CD14-positive monocyte (primary cell): ENCODE measurements at regions not wholly inside any gene's neighbourhood (a gene's known extent, or its start where the extent isn't known, plus 50 kb on each side); places are given as distances from the start of the nearest gene placed in this dataset.

Source experiments
- DNase-seq, 3 donors: peaks; one replicate each; pipeline ENCODE4 v3.0.0-alpha.2; 2011 to 2022
- H2AFZ ChIP-seq: 2 replicates; pipeline ENCODE4 v1.6.0; 2012; ENCODE audit warnings: mild to moderate bottlenecking, low read depth, low read length, inconsistent platforms; ENCODE audit not compliant: insufficient read depth, poor library complexity, severe bottlenecking
- H3K27ac ChIP-seq, 2 donors: 1 replicate in 1 of 2; 2 replicates in 1 of 2; pipeline ENCODE4 v1.5.1; 2012 to 2013; ENCODE audit warnings: low read length in 2 of 2, control low read depth in 1 of 2, inconsistent platforms in 1 of 2, low read depth in 1 of 2, mild to moderate bottlenecking in 1 of 2
- H3K27me3 ChIP-seq, 2 donors: one replicate each; pipeline versions ENCODE4 v1.6.0 to v1.6.1; 2011 to 2013; ENCODE audit warnings: low read length in 2 of 2; ENCODE audit not compliant: control insufficient read depth in 2 of 2, insufficient read depth in 2 of 2
- H3K36me3 ChIP-seq, 2 donors: replicated peaks in 1 of 2; 1 replicate in 1 of 2; 2 replicates in 1 of 2; pipeline versions ENCODE4 v1.5.1 to v1.6.1; 2012 to 2013; ENCODE audit warnings: low read length in 2 of 2, control low read depth in 1 of 2, inconsistent platforms in 1 of 2, mild to moderate bottlenecking in 1 of 2; ENCODE audit not compliant: insufficient read depth in 2 of 2, control insufficient read depth in 1 of 2
- H3K4me1 ChIP-seq, 2 donors: 1 replicate in 1 of 2; 2 replicates in 1 of 2; pipeline versions ENCODE4 v1.5.1 to v1.6.1; 2012 to 2013; ENCODE audit warnings: low read length in 2 of 2, control low read depth in 1 of 2, inconsistent platforms in 1 of 2, mild to moderate bottlenecking in 1 of 2, moderate library complexity in 1 of 2; ENCODE audit not compliant: insufficient read depth in 2 of 2, control insufficient read depth in 1 of 2
- H3K4me2 ChIP-seq: replicated peaks from 2 replicates; pipeline ENCODE3; 2012; ENCODE audit warnings: low read length, moderate library complexity, mild to moderate bottlenecking; ENCODE audit not compliant: poor library complexity, severe bottlenecking; ENCODE audit errors: extremely low read depth
- H3K4me3 ChIP-seq, 3 experiments: fragments of 200-600 bp in 1 of 3; sonication (generic) in 1 of 3; replicated peaks in 1 of 3; 1 replicate in 2 of 3; 2 replicates in 1 of 3; pipeline ENCODE4 v1.5.1; 2011 to 2013; ENCODE audit warnings: low read length in 3 of 3, mild to moderate bottlenecking in 3 of 3, control low read depth in 2 of 3, low read depth in 2 of 3, inconsistent platforms in 1 of 3, moderate library complexity in 1 of 3
- H3K79me2 ChIP-seq: 2 replicates; pipeline ENCODE4 v1.6.0; 2012; ENCODE audit warnings: mild to moderate bottlenecking, control low read depth, inconsistent platforms, low read length, moderate library complexity; ENCODE audit not compliant: insufficient read depth
- H3K9ac ChIP-seq: 2 replicates; pipeline ENCODE4 v1.6.0; 2017; ENCODE audit warnings: low read length, mild to moderate bottlenecking; ENCODE audit not compliant: insufficient read depth, poor library complexity, severe bottlenecking
- H3K9me3 ChIP-seq, 2 donors: replicated peaks in 1 of 2; 1 replicate in 1 of 2; 2 replicates in 1 of 2; pipeline versions ENCODE4 v1.5.1 to v1.6.1; 2012 to 2013; ENCODE audit warnings: low read length in 2 of 2, control low read depth in 1 of 2; ENCODE audit not compliant: control insufficient read depth in 1 of 2, insufficient read depth in 1 of 2
- H4K20me1 ChIP-seq: 2 replicates; pipeline ENCODE4 v1.6.0; 2012; ENCODE audit warnings: mild to moderate bottlenecking, low read length, control low read depth, moderate library complexity; ENCODE audit not compliant: insufficient read depth
- H3K27ac Mint-ChIP-seq, 7 donors: one replicate each; pipeline ENCODE4 v1.8.0; 2020; ENCODE audit warnings: mild to moderate bottlenecking in 7 of 7, mixed read lengths in 7 of 7, moderate library complexity in 6 of 7, inconsistent platforms in 2 of 7
- H3K27me3 Mint-ChIP-seq, 3 donors: one replicate each; pipeline ENCODE4 v1.8.0; 2021 to 2022; ENCODE audit warnings: low read depth in 3 of 3, mild to moderate bottlenecking in 3 of 3, mixed read lengths in 3 of 3, moderate library complexity in 3 of 3, inconsistent platforms in 1 of 3
- H3K36me3 Mint-ChIP-seq, 2 donors: one replicate each; pipeline ENCODE4 v1.8.0; 2020; ENCODE audit warnings: mixed read lengths in 2 of 2, inconsistent platforms in 1 of 2, mild to moderate bottlenecking in 1 of 2
- H3K4me1 Mint-ChIP-seq: one replicate; pipeline ENCODE4 v1.8.0; 2020; ENCODE audit warnings: mild to moderate bottlenecking, mixed read lengths
- H3K4me3 Mint-ChIP-seq, 2 donors: one replicate each; pipeline ENCODE4 v1.8.0; 2020; ENCODE audit warnings: mild to moderate bottlenecking in 2 of 2, mixed read lengths in 2 of 2, moderate library complexity in 1 of 2
- H3K9me3 Mint-ChIP-seq, 7 donors: one replicate each; pipeline ENCODE4 v1.8.0; 2020 to 2022; ENCODE audit warnings: mixed read lengths in 7 of 7, mild to moderate bottlenecking in 6 of 7, moderate library complexity in 6 of 7, inconsistent platforms in 2 of 7
- CTCF ChIP-seq: fragments of 200-600 bp; IDR thresholded peaks from one replicate; pipeline ENCODE4 v1.8.0; 2022; ENCODE audit warnings: antibody characterized with exemption, mild to moderate bottlenecking
- WGBS: methylation state at CpG from one replicate; pipeline ENCODE4 v1.1.5; 2013; ENCODE audit warnings: missing lambda C conversion rate; ENCODE audit not compliant: insufficient coverage; 5-methylcytosine and 5-hydroxymethylcytosine counted together
- intact Hi-C, 2 donors: fragments of 100-400 bp; cut with micrococcal nuclease; formaldehyde crosslinking; loops; one replicate each; pipeline versions ENCODE4 v1.15.0 to v1.15.1; 2023

GRCh38 chr2:105175231-105175630 lies 66.3 kb upstream of the GPR45 start:
- Mint-ChIP-seq H3K27me3 (peaks cover 3 to 8% (median 4%) of the 10 kb centered on the region in 3 donors), H3K27ac (no peak overlapping the region), H3K4me3 (no peak overlapping the region), H3K4me1 (peaks cover 8% of the 10 kb centered on the region), H3K9me3 (peaks cover 12 to 30% (median 23%) of the 10 kb centered on the region in 7 donors), H3K36me3 (no peaks in the 10 kb centered on the region)
- Histone ChIP-seq H3K36me3 (no peaks in the 10 kb centered on the region), H3K27ac (no peak overlapping the region), H3K9me3 (peaks cover 6 to 14% of the 10 kb centered on the region in 2 donors), H3K4me1 (no peaks in the 10 kb centered on the region), H3K9ac (no peak overlapping the region), H3K4me2 (no peak overlapping the region), H4K20me1 (no peaks in the 10 kb centered on the region), H3K79me2 (no peaks in the 10 kb centered on the region), H2AFZ (no peak overlapping the region), H3K4me3 (no peak overlapping the region), H3K27me3 (no peaks in the 10 kb centered on the region)
- no peak for TF ChIP-seq CTCF
- intact Hi-C loops, result no loop called here
- WGBS, result 40% methylated on average over 1 of the region's 4 CpGs
- DNase-seq, result no peak

GRCh38 chr2:105176429-105176828 lies 65.1 kb upstream of the GPR45 start:
- H4K20me1 ChIP-seq, result no peaks in the 10 kb centered on the region
- no peaks in the 10 kb centered on the region for H3K27me3 ChIP-seq
- H3K27me3 Mint-ChIP-seq, result peaks cover 4 to 14% (median 5%) of the 10 kb centered on the region in 3 donors
- H3K9me3 ChIP-seq, result peaks cover 6 to 10% of the 10 kb centered on the region in 2 donors
- H3K9me3 Mint-ChIP-seq, result peaks cover 5 to 22% (median 17%) of the 10 kb centered on the region in 7 donors
- no peak for TF ChIP-seq CTCF
- H3K36me3 ChIP-seq, result no peaks in the 10 kb centered on the region
- H3K79me2 ChIP-seq, result no peaks in the 10 kb centered on the region
- H3K27ac ChIP-seq, result no peak overlapping the region
- intact Hi-C loops, result no loop called here
- no peak overlapping the region for H3K9ac ChIP-seq
- no peak overlapping the region for H2AFZ ChIP-seq
- no peaks in the 10 kb centered on the region for H3K4me1 ChIP-seq
- no peak overlapping the region for H3K27ac Mint-ChIP-seq
- WGBS, result 78% methylated on average over 4 of the region's 10 CpGs
- H3K4me2 ChIP-seq, result no peak overlapping the region
- H3K4me3 ChIP-seq, result no peak overlapping the region
- no peak overlapping the region for H3K4me3 Mint-ChIP-seq
- no peaks in the 10 kb centered on the region for H3K36me3 Mint-ChIP-seq
- peaks cover 10% of the 10 kb centered on the region for H3K4me1 Mint-ChIP-seq
- no peak for DNase-seq
